HG03432 (cell line): ENCODE measurements at regions not wholly inside any gene's neighbourhood (a gene's known extent, or its start where the extent isn't known, plus 50 kb on each side); places are given as distances from the start of the nearest gene placed in this dataset.

Experiments used
- ATAC-seq: cut with Tn5 transposase; IDR thresholded peaks from one replicate; pipeline ENCODE4 v1.9.1; 2021; ENCODE audit warnings: mild to moderate bottlenecking, moderate library complexity; ENCODE audit not compliant: unreplicated experiment

DNA sequence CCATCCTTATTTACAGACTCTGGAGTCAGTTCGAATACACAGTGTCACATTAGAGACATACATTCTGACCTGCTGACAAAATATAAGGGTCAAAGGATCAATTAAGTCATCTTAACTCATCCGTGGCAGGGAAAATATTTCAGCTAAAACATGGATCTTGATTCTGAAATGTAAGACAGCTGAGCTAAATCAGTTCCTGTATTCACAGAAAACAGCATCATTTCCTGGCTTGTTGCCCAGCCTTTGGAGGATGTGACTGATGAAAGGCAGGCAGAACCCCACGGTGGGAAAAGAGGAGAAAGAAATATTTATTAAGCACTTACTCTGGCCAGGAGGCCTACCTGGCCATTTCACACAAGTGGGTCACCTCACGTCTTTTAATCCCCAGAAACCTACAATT, 101.9 kb downstream of the GAS2L3 start:
- ATAC-seq: no peak

DNA sequence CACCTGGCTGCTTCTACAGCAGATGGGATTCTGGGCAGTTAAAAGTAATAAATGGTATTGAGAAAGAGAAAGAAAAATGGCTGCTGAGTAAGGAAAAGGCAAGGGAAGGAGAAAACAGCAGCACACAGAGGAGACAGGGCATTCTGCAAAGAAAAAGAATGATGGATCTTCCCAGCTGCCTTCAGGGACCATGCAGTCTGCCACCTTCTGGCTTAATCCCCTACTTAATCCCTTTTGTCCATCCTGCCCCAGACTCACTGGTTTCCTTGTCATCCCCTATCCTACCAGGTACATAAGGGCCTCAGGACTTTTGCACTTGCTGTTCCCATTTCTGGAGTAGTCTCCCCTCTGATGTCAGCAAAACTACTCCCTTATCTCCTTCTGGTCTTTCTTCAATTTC, 107.6 kb downstream of the GAS2L3 start:
- no peak for ATAC-seq

DNA sequence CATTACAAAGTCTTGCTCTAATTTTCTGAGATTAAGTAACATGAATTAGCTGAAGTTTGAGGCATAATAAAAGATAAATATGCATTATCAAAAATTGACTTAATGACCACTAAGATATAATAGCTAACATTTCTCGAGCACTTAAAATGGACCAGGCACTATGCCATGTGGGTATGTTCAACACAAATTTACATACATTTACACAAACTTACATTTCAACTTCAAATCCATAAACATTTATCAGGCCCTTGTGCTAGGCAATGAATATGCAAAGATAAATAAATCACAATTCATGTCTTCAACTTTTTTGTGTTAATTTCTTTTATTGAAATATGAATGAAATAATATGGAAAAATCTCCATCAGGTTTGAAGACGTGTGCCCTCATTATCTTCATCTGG, 108.7 kb downstream of the GAS2L3 start:
- ATAC-seq: no peak

DNA sequence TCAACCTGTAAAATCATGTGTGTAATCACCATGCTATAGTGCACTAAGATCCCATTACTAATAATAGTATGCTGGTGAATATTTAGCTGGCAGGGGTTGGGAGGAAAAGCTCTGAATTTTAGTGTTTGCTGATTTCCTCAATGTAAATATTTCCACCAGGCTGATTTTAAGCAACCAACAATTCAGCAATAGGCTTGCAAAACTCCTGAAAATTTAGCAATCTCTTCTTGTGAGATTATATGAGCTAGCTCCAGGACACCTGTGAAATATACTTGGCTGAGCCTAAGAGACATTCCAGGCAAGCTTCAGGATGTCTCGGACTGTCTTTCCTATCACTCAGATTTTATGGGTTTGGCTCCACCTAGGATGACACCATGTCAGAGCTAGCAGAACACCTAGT, 106.9 kb upstream of the ANO4 start:
- ATAC-seq: no peak

DNA sequence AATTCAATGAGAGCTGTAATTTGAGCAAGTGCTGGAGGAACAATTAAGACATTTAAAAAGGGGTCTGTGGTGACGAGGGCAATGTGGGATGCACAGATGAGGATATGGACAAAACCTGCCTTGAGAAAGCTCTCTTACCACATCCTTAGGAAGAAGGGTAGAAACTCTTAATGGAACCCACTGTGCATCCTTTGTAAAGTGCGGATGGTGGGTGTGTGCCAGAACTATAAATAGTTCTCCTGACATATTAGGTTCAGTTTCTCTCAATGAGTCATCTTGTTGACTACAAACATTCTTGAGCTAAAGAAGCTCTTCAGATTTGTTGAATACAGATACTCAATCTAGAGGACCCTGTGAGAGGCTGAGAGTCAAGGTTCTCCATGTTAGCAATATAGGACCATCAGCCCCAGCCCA, 106.1 kb upstream of the ANO4 start:
- ATAC-seq: no peak

DNA sequence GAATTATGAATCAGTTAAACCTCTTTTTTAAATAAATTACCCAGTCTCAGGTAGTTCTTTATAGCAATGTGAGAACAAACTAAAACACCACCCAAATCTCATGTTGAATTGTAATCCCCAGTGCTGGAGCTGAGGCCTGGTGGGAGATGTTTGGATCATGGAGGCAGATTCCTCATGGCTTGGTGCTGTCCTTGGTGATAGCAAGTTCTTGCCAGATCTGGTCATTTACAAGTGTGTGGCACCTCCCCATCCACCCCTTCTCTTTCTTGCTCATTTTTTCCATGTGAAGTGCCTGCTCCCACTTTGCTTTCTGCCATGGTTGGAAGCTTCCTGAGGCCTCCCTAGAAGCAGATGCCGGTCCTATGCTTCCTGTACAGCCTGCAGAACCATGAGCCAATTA, 102.1 kb upstream of the ANO4 start:
- no peak for ATAC-seq

DNA sequence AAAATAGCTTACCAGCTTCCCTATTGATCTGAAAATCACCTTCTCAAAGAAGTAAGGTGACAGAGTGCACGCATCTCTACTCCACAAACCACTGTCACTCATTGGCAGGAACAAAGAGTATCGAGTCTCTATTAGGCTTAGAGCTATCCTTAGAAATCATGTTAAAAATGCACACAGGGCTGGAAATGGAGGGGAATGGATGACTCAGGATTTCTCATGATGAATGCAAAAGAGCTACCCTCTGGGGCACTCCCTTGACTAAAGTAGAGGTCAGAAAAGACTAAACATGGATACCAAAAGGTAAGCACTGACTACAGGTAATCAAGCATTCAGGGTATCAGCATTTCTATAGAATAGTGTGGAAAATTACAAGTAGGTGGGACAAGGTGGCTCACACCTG, 96.1 kb upstream of the ANO4 start:
- ATAC-seq: no peak

DNA sequence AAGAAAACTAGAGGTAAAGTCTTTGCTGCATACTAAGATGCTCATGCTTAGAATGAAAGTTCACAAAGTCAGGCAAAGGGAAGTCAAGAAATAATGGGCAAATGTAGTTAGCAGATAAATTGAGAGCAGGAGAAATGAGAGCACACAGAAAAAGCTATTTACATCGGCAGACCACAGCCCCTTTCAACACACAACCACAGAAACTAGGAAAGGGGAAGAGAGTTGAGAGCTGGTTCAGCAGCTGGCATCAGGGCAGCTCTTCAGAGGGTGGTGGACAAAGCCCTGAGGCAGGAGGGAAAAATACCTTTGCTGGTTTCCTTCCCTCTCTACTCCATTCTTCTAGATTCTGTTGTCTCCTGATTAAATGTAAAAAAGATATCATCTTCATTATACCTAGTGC, 95.4 kb upstream of the ANO4 start:
- peak; percentile 92 for ATAC-seq

DNA sequence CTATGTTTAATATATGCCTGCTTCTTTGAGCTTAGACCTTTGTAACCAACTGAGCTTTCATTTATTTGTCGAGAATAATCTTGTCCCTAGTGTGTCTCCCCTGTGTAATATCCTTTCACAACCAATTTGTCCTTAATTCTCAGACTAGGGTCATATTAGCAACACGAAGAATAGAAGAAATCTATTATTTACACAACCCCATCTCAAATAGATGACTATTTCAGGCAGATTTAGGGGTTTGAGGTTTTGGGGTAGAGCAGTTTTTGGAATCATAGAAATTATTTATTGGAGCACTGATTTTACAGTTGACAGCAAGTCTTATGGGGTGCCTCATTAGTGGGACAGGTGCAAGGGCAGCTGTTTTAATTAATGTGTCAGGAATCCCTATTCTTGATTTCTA, 91.2 kb upstream of the ANO4 start:
- ATAC-seq: no peak

DNA sequence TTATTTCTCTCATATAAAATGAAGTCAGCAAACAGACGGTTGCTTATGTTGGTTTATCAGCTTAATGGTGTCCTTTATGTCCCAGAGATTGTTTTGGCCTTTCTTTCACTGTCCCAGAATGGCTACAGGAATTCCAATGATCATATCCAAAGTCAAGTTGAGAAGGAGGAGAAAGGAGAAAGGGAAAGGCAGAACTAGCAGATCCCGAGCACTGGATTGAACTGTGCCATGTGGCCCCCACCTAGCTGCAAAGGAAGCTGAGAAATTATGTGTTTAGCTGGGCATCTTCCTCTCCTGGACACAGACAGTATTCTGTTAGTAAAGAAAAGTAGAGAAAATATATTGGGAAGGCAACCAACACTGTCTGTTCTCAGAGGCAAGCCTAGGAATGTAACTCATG, 90.7 kb upstream of the ANO4 start:
- ATAC-seq: no peak

DNA sequence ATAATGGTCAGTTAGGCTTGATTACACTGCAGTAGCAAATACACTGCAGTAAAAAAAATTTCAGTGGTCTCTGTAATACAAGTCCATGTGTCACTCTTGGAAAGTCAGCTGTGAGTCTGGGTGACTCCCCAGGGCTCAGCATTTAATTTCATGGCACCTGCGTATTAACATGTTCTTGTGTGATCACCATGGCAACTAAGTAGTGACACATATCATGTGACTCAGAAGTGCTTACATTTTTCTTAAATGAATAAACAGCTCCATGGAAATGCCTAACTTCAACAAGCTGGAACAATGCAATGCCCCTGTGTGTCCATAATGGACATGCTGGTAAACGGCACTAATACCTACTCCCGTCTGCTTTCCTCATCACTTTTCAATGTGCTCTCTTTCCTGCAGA, 88.5 kb upstream of the ANO4 start:
- ATAC-seq: no peak

DNA sequence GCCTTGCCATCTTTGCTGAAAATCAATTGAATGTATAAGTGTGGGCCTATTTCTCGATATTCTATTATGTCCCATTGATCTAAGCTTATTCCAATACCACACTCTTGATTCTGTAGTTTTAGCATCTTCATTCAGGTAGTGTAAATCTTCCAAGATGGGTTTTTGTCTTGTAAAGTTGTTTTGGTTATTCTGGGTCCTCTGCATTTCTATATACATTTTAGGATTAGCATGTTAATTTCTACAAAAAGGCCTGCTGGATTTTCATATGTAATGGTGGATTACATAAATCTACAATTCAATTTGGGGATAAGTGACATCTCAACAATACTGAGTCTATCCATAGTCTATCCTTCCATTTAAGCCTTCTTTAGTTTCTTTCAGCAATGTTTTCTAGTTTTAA, 86.0 kb upstream of the ANO4 start:
- ATAC-seq: no peak

DNA sequence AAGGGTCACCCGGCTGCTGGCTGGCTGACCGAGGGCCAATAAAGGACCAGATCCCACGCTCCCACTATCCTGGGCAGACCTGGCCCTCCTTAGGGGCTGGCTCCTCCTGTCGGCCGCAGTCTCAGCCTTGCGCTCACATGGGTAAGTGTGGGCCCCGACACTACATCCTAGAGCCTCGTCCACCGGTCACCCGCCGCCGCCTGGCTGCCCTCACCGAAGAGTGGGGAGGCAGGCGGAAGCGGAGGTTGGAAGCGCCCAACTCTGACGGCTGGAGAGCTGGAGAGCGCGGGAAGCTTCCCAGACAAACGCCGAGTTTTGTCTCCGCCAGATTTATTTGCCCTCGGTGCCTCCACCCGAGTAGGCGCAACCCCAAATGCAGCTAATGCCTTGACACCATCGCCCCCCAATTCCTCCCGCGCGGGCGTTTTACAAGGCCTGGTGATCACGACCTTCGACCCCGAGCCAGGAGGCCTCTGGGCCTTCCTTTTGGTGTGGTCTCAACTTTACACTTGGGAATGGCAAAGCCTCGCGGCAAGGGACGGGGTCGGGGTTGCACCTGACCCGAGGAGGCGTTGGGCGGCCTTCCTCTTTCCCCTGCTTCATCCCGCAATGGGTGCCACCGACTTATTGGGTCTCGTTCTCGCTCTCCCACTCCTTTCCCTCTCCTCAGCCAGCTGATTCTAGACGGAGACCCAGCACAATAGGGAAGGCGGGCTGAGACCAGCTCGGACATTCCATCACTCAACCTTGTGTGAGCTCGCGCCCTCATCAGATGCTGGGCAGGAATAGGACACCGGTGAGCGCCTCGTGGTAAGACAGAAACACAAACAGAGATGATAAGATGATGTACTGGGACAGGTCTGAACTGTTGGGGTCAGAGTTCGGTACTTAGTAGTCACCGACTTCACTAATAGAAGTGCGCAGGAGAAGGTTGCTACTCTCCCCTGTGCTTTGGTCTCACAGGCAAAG, 78.3 kb upstream of the ANO4 start:
- ATAC-seq: no peak

DNA sequence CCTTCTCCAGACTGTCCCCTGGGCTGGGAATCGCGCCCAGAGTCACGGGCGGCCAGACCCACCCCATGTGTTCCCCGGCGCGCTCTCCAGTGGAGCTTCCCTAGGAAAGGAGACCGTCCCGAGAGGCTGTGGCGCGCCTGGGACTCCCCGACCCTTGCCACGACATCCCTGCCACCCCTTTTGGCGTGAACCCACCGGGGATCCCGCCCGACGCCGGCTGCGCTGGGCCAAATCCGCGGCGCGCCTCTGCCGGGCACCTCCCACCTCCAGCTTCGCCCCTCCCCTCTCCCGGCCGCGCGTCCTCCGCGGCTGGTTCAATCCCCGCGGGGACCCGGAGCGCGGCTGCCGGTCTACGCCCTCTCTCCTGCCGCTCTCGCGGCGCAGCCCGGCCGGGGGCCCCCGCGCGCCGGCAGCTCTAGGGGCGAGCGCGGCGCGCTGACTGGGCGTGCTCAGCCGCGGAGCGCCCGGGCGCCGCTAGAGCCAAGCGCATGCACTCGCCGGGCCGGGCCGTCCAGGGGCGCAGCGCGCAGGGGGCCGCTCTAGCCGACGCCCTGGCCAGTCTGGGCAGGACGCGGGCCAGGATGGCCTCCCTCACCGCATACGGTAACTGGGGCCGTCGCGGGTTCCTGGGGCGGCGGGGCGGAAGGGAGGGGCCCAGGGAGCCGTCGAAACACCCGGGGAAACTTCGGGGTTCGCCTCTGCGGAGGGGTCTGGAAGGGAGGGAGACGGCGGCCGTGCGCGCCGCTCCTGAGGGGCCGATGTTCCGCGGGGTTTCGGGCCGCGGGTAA, 77.4 kb upstream of the ANO4 start:
- ATAC-seq: no peak

DNA sequence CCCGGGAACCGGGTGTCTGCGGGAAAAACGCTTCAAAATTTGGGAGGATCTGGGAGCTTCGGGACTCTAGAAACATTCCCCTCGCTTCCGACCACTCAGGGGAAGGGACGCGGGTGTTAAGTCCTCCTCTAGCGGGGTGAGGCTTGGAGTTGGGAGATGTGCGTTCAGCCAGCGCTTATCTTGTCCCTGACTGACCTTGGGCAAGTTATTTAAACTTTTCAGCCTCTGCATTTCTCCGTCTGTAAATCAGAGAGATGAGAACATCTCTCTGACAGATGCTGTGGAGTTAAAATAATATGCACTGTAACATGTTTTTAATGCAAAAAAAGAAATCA, 76.9 kb upstream of the ANO4 start:
- ATAC-seq: no peak

DNA sequence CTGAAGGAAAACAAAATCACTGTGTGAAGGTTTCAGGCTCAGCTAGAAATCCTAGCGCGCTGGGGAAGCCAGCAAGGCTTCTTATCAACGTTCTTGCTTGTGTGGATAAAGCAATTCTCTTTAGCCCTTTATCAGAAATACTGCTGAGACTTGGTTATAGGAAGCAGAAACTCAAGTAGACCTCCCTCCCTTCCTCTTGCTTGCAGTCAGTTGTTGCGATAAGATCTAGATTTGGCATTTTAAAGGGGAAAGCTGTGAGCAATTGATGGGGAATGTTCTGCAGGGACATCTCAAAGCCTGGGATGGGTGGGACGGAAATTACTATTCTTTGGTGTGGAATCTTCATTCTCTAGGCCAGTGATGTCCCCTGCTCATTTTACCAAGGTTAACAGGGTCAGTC, 76.4 kb upstream of the ANO4 start:
- no peak for ATAC-seq

DNA sequence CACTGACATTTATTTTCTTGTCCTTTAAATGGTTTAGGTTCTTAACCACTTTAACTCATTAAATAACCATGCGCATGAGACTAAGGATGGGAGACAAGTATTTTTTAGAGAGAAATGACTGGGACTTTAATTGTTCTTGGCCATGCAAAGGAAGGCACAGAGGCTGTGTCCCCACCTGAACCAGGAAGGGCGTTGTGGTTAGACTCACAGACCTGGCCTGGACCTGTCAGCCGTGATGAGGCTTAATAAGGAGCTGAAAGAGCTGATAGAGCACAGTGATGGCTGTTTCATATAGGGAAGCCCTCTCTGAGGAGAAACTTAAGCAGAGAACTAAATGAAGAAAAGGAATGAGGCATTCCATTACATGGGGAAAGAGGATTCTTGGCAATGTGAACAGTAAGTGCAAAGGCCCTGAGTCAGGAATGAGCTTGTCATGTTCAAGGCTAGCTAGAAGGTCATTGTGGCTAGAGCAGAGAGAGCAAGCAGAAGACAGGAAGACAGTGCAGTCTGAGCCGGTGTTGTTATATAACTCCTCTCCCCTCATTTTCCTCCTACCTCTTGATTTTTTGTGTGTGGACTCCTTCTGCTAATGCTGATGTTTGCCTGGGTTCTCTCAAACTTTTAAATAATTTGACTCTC, 74.4 kb upstream of the ANO4 start:
- peak; percentile 67 for ATAC-seq

DNA sequence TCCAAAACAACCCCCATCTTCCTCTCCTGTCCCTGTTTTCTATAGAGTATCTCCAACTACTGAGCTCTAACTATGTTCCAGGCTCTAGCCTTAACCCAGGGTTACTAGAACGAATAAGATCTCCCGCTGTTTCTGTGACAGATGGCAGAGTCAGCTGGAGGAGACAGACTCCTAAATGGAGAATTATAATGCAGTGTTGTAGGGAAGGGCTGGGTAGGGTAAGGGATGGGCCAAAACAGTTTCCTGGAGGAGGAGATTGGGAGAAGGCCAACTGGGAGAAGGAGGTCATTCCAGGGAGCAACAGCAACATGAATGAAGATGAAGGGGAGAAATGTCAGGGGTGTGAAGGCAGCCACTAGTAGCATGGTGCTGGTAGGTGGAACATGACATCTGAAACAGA, 73.4 kb upstream of the ANO4 start:
- ATAC-seq: no peak

DNA sequence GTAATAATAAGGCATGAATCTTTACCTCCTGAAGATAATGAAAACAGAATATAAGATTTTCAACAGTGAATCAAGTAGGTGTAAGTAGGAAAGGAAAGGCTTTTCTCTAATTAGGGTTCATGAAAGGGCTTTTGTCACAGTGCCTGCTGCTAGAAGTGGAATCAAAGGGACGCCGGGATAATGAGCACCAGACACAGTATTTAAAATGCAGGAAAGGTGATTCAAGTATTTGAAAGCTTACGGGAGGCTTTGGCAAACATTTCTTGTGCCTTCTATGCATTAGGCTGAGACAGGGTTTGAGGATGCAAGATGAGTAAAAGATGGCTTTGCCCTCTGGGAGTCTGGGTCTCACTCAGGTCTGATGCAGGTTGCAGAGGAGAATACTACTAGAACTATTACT, 70.5 kb upstream of the ANO4 start:
- ATAC-seq: no peak

DNA sequence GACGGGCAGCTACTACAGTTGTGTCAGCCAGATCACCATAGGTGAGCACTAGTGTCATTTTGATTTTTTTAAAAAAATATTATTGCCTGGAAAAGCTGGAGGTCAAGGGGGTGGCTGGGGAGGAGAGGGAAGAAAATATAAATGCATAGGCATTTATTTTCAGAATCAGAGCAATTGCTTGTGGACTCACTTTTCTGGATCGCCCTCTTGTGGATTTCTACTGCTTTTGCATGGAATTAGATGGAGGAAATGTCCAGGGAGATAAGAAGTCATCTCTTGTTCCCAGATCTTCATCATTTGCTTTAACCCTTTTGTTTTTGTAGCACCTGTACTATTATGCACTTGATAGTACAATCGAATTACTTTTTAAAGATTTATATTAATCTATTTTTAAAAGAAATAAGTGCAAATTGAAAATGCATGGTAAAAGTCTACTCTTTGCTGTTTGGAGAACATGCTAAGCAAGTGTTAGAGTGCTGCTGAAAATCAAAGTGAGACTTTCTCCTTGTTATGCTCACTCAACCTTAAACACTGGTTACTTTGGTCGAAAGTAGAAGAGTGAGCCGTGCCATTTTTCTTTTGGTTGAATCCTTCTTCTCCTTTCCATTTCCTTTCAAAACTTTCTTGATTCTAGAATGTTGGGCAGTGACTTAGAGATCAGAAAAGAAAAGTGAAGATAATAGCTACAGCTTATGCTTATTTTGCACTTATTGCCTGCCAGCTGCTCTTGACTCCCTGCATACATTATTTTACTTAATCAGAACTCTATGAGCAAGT, 60.6 kb upstream of the ANO4 start:
- ATAC-seq: peak; percentile 79

DNA sequence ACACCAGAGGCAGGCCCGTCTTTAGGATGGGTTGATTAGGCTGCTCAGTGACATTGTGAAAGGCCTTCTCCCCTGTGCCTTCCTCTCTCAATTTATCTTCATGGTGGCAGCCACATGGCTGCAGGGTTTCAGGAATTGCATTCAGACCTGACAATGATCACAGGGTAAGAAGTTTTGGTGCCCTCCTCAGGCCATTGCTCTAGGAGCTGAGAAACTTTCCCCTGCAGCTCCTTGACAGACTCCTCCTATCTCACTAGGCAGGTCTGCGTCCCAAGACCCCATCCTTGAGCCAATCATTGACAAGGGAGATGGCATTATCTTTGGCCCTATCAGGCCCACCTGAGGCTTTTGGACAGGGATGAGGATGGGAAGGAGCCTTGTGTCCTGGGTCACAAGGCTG, 57.4 kb upstream of the ANO4 start:
- ATAC-seq: no peak
